ENCODE measurements at regions not wholly inside any gene's neighbourhood (a gene's known extent, or its start where the extent isn't known, plus 50 kb on each side); places are given as distances from the start of the nearest gene placed in this dataset.

GRCh38 chr6:141451511-141452353, 681.0 kb upstream of the GJE1 start:
- peak; percentile 79 for DNase-seq (ENCODE audit: low read depth)

DNA sequence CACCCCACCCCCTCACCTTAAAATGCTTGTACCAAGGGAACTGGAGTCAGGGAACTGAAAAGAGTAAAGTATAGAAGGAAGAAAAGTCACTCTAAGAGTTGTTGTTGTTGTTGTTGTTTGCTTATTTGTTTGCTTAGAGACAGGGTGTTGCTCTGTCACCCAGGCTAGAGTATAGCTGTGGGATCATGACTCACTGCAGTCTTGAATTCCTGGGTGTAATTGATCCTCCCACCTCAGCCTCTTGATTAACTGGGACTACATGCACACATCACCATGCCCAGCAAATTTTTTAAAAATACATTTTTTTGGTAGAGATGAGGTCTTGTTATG, 681.6 kb upstream of the GJE1 start:
- DNase-seq (ENCODE audit: low read depth), result no peak

- no peak for DNase-seq (ENCODE audit: low read depth)
Measured at GRCh38 chr6:141445928-141446628, 686.6 kb upstream of the GJE1 start.

GRCh38 chr6:141443668-141444289, 688.9 kb upstream of the GJE1 start:
- DNase-seq (ENCODE audit: low read depth), result no peak

DNA sequence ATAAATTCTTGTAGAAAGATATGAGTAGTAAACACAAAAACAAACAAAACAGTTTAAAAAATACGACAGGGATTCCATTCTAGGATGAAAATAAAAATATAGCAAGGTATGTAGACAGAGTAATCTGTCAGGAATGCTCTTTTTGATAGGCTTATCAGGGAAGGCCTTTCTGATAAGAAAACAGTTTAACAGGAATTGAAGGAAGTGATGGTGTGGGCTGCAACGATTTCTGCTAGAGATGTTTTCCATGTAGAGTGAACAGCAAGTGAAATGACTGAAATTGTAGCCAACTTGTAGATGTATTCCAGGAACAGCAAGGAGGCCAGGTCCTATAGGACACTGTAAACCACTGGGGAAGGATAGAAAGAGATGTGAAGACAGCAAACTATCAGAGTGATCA, 689.7 kb upstream of the GJE1 start:
- no peak for DNase-seq (ENCODE audit: low read depth)

- no peak for DNase-seq (ENCODE audit: low read depth)
Measured at GRCh38 chr6:141439513-141439912, 693.2 kb upstream of the GJE1 start.

GRCh38 chr6:141437685-141438084, 695.0 kb upstream of the GJE1 start:
- no peak for DNase-seq (ENCODE audit: low read depth)

GRCh38 chr6:141437011-141437410, 695.7 kb upstream of the GJE1 start:
- no peak for DNase-seq (ENCODE audit: low read depth)

DNA sequence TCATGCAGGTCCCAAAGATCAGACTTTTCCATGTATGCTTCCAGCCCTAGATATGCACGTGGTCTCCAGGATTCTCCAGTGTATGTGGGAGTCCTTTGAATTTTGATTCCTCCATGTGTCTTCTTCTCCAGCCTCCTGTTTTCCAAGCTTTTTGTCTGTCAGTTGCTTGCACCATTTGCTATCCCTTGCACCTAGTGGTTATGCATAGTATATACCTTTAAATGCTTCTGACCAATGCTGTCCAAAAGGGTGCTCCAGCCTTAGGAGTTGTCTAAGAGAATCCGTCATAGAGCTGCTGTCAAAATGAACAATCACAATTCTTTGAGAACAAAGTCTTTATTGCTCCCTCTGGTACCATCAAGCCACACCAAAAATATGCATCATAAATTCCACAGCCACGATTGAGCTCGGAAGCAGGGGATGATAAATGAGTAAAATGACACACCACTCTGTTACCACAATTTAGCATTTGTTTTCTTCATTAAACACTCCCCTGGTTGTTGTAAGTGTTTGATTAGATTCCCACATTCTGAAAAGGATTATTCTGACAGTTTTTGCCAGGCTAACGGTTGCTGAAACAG, 706.2 kb upstream of the GJE1 start:
- DNase-seq (ENCODE audit: low read depth), result no peak

DNA sequence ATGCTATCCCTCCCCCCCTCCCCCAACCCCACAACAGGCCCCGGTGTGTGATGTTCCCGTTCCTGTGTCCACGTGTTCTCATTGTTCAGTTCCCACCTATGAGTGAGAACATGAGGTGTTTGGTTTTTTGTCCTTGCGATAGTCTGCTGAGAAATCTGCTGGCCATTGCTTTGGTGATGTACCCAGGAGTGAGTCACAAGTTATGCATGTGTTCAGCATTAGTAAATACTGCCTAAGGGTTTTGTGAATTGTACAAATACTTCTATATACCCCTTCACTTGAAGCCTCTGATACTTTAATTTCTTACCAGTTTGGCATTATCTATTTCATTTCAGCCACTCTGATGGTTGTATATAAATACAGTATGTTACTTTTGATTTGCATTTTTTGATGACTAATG, 711.3 kb upstream of the GJE1 start:
- peak; percentile 91 for DNase-seq (ENCODE audit: low read depth)

- no peak for DNase-seq (ENCODE audit: low read depth)
Measured at GRCh38 chr6:141418076-141418475, 714.6 kb upstream of the GJE1 start.

- DNase-seq (ENCODE audit: low read depth), result peak; percentile 48
Measured at GRCh38 chr6:141415896-141416295, 716.8 kb upstream of the GJE1 start.

DNA sequence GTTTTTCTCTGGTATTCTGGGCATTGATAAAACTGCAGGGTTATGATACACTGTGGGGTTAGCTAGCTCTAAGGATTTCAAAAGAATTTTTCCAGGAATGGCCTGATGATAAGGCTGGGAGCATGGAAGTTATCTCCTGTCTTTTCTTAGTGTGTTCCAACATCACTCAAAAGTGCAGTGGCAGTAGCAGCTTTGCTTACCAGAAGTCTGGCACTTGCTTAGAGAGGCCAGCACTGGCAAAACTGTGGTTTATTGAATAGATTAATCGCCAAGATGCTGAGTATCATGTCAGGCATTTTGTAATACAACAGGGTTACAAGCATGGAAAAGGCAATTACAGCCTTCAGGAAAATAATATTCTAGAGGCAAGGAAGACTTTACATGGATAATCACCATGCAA, 719.5 kb upstream of the GJE1 start:
- DNase-seq (ENCODE audit: low read depth), result no peak

GRCh38 chr6:141406761-141407160, 726.0 kb upstream of the GJE1 start:
- DNase-seq (ENCODE audit: low read depth), result no peak

- peak; percentile 75 for DNase-seq (ENCODE audit: low read depth)
Measured at GRCh38 chr6:141403827-141404226, 728.9 kb upstream of the GJE1 start.

DNA sequence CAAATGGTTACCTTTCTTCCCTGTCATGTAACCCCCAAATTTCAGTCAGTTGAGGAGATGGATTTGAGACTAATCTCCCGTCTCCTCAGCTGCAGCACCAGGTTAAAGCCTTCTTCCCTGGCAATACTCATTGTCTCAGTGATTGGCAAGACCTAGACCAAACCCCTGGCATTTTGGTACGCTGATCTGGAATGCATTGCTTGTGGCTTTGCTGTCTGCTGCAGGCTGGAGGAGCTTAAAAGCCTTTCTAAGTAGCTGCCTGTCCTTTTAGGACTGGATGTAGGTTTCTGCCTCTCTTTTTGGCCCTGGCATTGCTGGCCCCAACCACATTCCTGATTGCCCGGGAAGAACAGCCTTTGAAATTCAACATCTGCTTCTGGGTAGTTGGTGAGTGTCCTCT, 729.6 kb upstream of the GJE1 start:
- DNase-seq (ENCODE audit: low read depth), result no peak

- no peak for DNase-seq (ENCODE audit: low read depth)
Measured at GRCh38 chr6:141402489-141402888, 730.2 kb upstream of the GJE1 start.

- DNase-seq (ENCODE audit: low read depth), result no peak
Measured at GRCh38 chr6:141401851-141402250, 730.9 kb upstream of the GJE1 start.

- peak; percentile 33 for DNase-seq (ENCODE audit: low read depth)
Measured at GRCh38 chr6:141401168-141401567, 731.6 kb upstream of the GJE1 start.

DNA sequence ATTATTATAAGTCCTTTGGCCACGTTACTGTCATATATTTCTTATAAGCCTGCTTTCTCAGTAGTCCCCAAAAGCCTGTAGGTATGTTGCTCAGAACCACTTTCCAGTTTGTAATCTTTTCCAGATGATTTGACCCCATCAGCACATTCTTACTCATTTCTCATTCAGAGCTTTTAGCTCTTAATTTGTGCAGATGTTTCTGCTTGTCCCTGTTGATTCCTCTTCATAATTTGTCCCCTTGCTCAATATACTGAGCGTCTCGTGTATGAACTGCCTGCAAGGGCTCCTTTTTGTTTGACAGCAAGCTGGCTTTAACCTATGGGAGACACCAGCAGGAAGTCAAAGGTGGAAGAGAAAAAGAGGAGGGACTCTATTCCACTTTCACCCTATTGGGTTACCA, 733.8 kb upstream of the GJE1 start:
- no peak for DNase-seq (ENCODE audit: low read depth)

GRCh38 chr6:141395443-141396008, 737.2 kb upstream of the GJE1 start:
- DNase-seq (ENCODE audit: low read depth), result no peak

GRCh38 chr6:141394565-141395051, 738.1 kb upstream of the GJE1 start:
- DNase-seq (ENCODE audit: low read depth), result no peak
